GM18511 (cell line): ENCODE measurements at regions not wholly inside any gene's neighbourhood (a gene's known extent, or its start where the extent isn't known, plus 50 kb on each side); places are given as distances from the start of the nearest gene placed in this dataset.
A peak's percentile ranks its signal among the peaks of the same experiment; 100 is the strongest.

Experiments used
- ATAC-seq: cut with Tn5 transposase; IDR thresholded peaks from one replicate; pipeline ENCODE4 v1.9.1; 2021; ENCODE audit warnings: mild to moderate bottlenecking, moderate library complexity; ENCODE audit not compliant: unreplicated experiment

- ATAC-seq: no peak
Observed at GRCh38 chr12:65596514-65597091, 227.7 kb upstream of the HMGA2 start.

- ATAC-seq: no peak
Observed at GRCh38 chr12:65597527-65597926, 226.8 kb upstream of the HMGA2 start.

- no peak for ATAC-seq
Observed at GRCh38 chr12:65598688-65599087, 225.6 kb upstream of the HMGA2 start.

GRCh38 chr12:65602253-65602609, 222.1 kb upstream of the HMGA2 start:
- no peak for ATAC-seq

DNA sequence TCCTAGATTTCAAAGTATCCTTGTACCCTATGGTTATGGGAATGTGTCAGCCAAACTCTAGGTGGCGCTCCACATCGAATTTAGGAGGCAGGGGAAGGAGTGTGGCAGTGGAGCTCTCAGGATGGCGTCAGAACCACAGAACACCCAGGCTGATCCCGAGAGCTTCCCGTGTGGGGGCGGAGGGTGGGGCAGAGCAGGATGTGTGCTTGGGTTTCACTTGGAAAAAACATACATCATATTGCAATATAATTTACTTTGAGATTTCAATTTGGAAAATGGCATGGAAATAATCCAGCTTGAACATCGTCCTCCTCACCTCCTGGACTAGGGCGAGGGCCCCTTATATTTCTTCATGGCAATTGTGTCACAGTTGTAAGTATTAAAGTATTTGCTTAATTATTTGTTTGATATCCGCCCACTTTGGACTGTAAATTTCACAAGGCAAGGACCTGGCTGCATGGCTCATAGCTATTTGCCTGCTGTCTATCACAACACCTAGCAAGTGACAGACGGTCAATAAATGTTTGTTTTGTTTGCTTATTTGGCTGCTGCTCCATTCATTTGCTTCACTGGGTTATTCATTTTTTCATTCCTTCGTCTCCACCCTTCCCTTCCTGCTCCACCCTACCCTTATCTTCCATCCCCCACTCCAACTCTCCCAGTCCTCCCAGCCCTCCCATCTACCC, 221.5 kb upstream of the HMGA2 start:
- ATAC-seq: peak; percentile 83

DNA sequence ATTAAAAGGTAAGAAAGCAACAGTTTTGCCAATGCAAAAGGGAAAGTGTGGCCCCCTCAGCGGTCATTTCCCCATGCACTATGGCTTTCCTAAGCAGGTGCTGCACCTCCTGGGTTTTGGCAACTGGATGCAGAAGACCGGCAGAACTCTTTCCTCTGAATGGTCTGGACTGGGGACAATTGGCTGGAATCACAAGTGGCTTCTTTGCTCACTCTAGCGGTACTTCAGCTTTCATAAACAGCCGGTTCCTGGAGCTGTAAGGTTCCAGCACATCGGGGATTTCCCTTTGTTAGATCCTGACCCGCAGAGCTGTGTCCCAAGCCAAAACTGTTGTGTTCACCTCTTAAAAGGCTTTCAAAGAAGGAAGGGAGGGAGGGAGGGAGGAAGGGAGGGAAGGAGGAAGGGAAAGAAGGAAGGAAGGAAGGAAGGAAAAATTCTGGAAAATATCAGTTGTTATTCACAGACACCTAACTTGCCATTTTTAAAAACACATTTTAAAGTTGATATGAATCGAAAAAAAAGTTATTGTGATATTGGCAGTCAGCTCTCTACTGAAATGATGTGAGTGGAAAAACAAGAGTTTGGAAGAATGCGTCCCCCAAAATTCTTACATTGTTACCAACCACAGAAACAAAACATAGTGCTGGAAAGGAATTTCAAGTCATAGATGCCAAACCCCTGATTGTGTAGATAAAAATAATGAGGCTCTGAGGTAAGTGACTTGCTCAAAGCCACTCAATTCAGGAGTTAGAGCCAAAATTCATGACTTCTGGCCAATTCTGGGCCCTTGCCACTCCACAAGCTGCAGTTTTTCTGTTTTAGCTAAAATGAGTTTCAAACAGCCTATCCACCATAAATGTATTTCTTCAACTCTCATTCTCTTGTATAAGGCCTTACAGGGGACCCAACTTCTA, 220.6 kb upstream of the HMGA2 start:
- no peak for ATAC-seq

- no peak for ATAC-seq
Observed at GRCh38 chr12:65605019-65605418, 219.3 kb upstream of the HMGA2 start.

DNA sequence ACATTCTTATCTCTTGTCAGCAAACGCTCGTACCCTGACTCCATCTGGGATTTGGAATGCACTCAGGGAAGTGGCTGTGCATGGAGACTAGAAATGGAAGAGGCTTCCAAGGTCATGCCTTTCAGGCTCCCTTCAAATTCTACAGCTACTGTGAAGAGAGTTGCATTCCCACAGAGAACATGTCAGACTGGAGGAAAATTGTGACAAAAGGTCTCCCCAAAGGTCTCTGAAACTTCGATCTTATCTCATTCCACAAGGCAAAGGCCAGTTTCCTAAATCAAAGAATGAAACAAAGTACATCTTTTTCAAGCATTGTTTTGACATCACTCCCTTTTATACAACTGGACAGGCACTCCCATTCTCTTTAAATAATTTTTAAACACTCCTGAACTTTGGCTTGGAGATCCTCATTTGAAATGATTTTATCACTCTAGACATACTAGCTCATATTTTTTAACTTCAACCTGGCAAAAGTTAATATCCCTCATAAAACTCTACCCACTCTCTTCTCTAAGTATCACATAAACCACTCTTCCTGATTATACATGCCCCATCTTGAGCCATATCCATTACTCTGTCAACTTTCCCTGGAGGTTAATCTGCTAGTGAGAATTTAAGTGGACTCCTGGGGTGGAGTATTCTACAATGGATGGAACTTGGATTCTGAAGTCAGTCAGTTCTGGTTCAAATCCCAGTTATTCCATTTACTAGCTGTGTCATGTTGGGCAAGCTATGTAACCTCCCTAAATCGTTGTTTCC, 218.1 kb upstream of the HMGA2 start:
- no peak for ATAC-seq

DNA sequence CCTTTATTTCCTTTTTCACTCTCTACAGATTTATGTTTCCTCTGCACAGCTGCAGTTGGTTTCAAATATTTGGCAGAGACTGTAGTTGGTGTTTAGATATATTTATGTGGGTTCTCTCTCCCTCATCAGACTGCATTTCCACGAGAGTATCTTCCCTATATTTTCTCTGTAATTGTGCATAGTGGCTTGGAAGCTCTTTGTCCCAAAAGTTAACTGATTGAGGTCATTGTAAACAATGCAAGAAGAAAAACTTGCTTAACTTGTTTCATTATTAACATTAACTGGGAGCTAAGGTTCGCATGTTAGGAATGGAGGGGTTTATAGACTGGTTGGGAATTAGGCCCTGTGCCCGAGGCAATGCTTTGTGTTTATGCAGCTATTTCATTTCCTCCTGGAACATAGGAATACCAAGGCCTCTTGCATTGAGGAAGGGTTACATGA, 216.9 kb upstream of the HMGA2 start:
- no peak for ATAC-seq

- ATAC-seq: no peak
Observed at GRCh38 chr12:65608319-65608916, 215.9 kb upstream of the HMGA2 start.

DNA sequence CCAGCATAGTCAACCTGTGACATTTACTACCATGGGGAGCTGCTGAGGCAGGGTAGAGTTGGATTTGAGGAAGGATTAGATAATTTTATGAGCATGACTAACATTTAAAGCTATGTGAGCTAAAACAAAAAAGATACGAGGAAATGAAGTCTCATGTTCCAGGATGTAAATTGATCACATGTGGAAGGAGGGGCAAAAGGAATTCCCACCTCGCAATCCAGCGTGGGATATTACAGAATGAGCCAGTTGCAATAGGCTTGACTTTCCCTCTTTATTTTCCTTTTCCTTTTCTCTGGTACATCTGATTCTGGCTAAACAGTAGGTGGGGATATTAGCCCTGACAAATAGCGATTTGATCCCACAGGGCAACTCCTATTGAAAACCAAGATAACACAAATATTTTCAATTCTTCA, 214.9 kb upstream of the HMGA2 start:
- ATAC-seq: no peak

DNA sequence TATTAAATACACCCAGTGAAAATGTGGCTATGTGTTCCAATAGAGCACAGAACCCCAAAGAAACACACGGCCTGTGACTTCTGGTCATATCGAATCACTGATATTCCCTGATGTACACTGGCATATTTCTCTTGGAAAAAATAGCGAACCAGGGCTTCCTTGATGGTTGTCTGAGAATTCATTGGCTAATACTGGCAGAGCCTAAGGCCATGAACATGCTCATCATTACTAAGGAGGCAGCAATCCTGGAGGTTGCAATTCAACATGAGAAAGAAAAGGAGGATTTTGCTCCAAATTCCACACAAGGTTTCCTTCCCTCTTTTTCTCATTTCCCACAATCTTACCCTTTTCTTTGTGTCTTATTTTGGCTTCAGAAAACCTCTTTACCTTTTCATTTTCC, 212.9 kb upstream of the HMGA2 start:
- ATAC-seq: no peak

GRCh38 chr12:65612440-65612839, 211.8 kb upstream of the HMGA2 start:
- no peak for ATAC-seq

GRCh38 chr12:65613692-65614091, 210.6 kb upstream of the HMGA2 start:
- no peak for ATAC-seq

- no peak for ATAC-seq
Observed at GRCh38 chr12:65614259-65614889, 209.9 kb upstream of the HMGA2 start.

DNA sequence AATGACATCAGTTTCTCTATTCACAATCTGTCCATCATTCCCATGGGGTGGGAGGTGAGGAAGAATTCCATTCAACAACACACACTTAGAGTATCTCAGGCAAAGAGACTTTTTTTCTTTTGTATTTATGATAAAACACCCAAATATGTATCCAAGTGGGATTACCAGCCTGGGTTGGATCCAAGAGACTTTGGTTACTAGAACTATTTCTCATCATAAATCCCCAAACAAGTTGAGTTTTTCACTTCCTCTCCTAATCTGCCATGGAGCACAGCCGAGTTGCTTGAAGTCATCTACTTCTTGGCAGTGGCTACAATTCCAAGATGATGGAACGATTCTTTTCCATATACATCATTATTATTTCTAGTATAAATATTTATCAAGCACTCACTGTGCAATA, 209.2 kb upstream of the HMGA2 start:
- ATAC-seq: no peak

GRCh38 chr12:65616022-65616421, 208.3 kb upstream of the HMGA2 start:
- ATAC-seq: no peak

DNA sequence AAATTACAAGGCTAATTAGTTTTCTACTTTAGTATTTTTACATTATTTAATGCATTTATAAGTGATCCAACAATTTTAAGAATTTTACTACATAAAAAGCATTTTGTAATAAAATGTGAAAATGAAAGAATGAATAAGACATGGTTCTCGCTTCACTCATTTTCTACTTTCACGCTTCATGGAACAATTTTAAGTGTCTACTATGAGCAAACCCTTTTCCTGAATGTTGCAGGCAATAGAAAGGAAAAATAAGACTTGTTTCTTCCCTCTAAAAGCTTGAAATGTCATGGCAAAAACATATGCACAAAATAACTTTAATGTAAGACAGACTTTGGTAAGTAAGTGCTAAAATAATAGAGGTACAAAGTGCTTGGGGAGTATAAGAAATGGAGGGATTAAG, 205.7 kb upstream of the HMGA2 start:
- no peak for ATAC-seq

DNA sequence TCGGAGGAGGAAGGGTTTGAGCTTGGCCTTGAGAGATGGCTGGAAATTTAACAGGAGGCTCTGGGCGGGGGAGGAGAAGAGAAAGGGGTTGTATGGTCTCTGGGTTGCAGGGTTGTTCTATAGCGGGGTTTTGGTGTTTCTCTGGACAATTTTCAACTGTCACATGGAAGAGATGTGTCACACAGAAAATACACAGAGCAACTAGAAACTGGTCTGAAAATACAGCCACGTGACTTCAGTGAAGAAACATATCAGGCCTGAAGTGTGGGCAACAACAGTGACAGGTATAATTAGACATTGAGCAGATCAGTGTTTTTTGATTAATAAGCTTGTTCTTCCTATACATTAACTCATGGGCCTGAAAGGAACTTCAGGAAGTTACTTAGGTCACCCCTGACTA, 205.3 kb upstream of the HMGA2 start:
- ATAC-seq: no peak

DNA sequence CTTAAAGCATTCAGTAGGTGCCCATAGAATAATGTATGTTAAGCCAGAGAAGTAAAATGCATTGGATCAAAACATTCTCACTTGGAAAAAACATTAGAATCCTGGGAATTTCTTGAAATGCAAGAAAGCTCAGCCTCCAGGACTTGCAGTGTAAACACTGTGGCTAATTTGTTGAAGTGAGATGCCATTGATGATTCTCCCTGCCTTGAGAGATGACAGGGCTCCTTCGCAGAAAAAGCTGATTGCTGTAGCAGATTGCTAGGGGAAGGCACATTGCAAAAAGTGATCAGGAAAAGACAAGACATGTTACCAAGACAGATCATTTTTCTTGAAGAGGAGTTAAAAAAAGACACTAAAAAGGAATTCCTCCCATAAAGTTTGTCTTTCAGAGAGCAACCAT, 204.2 kb upstream of the HMGA2 start:
- ATAC-seq: no peak
